ENCODE measurements at regions not wholly inside any gene's neighbourhood (a gene's known extent, or its start where the extent isn't known, plus 50 kb on each side); places are given as distances from the start of the nearest gene placed in this dataset.
"Not testable (repeated sequence)": the region's sequence is repeated elsewhere in the genome, so short reads cannot be mapped to it uniquely, and the experiment has no call there.

DNA sequence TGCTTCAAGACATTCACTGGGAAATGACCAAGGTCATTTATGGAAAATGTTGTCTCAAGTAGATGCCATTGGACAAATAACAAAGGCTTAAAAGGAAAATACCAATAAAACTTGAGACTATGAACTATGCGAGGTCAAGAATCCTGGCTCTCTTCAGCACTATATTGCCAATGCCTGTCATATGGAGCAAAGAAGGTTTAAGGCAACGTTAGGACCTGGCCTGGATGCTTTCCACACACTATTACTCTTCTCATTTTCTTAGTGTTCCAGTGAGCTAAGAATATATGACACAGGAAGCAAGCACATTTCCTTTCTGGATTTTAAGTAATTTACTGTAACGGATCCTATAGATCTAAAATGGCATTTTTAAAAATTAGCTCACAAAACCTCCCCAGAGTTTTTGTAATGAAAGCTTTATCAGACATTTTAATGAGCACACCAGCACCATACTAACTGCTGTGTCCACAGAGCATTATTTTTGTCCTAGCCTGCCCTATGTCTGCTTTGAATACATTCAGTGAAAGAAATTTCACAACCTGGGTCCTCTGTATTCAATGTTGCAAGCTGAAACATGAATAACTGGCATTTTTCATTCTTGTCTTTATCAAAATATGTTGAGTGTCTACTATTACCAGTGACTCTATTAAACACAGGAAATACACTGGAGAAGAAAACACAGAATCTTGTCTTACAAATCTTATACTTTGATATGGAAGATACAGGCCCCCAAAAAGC, 315.6 kb downstream of the CETN3 start:
- no peak overlapping the region for H3K4me3 ChIP-seq (replicated peaks; ENCODE audit: low read depth, low read length)
- DNase-seq (ENCODE audit: low read depth) = peak; percentile 68
- TF ChIP-seq, protein P1, sequence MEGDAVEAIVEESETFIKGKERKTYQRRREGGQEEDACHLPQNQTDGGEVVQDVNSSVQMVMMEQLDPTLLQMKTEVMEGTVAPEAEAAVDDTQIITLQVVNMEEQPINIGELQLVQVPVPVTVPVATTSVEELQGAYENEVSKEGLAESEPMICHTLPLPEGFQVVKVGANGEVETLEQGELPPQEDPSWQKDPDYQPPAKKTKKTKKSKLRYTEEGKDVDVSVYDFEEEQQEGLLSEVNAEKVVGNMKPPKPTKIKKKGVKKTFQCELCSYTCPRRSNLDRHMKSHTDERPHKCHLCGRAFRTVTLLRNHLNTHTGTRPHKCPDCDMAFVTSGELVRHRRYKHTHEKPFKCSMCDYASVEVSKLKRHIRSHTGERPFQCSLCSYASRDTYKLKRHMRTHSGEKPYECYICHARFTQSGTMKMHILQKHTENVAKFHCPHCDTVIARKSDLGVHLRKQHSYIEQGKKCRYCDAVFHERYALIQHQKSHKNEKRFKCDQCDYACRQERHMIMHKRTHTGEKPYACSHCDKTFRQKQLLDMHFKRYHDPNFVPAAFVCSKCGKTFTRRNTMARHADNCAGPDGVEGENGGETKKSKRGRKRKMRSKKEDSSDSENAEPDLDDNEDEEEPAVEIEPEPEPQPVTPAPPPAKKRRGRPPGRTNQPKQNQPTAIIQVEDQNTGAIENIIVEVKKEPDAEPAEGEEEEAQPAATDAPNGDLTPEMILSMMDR (IDR thresholded peaks at IDR 0.05; ENCODE audit: low read length, missing control alignments) = no peak

DNA sequence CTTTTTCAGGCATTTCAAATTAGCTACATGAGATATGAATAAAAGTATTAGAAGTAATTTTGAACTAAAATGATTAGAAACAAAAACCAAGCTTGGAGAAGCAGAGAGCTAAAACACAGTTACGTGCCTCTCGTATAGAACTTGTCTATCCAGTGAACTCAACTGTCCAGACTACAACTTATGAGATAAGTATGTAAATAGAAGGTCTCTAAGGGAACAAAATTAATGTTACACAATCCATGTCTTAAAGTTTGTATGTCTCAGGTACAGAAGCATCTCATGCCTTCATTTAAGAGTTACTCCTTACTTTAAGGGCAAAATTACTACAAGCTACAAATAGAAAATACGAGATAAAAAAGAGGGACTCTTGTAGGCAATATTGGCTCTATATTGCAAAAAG, 316.8 kb downstream of the CETN3 start:
- no peak overlapping the region for H3K4me3 ChIP-seq (replicated peaks; ENCODE audit: low read depth, low read length)
- TF ChIP-seq, protein P1 (IDR thresholded peaks at IDR 0.05; ENCODE audit: low read length, missing control alignments) = no peak
- DNase-seq (ENCODE audit: low read depth) = no peak

DNA sequence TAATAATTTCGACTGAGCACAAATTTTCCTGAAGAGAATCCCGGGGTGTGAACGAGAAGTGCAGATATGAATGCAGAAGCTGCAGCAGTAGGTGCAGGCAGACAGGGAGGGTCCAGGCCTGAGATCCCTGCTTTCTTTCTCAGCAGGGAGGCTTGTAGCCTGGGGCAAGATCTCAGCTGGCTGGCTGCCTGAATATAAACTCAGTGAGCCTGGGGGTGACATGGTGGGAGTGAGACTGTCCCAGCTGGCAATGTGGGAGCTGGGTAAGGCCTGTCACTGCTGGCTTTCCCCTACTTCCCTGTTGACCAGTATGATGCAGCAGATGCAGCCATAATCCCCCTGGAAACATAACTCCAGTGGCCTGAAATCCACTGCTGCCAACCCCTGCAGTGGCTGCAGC, 325.2 kb downstream of the CETN3 start:
- TF ChIP-seq, protein P1 (IDR thresholded peaks at IDR 0.05; ENCODE audit: low read length, missing control alignments) = no peak
- H3K4me3 ChIP-seq (replicated peaks; ENCODE audit: low read depth, low read length) = no peak overlapping the region
- no peak for DNase-seq (ENCODE audit: low read depth)

DNA sequence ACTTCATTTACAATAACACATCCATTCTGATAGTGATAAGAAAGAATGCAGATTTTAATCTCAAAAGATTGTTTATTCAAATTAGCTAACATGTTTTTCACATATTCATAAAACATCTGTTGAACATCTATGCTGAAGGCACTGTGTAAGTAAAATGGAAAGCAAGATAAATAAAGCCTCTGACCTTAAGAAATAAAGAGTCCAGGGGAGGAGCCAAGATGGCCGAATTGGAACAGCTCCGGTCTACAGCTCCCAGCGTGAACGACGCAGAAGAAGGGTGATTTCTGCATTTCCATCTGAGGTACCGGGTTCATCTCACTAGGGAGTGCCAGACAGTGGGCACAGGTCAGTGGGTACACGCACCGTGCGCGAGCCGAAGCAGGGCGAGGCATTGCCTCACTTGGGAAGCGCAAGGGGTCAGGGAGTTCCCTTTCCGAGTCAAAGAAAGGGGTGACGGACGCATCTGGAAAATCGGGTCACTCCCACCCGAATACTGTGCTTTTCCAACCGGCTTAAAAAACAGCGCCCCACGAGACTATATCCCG, 336.5 kb downstream of the CETN3 start:
- not testable (repeated sequence) for DNase-seq (ENCODE audit: low read depth); H3K4me3 ChIP-seq (replicated peaks; ENCODE audit: low read depth, low read length)

DNA sequence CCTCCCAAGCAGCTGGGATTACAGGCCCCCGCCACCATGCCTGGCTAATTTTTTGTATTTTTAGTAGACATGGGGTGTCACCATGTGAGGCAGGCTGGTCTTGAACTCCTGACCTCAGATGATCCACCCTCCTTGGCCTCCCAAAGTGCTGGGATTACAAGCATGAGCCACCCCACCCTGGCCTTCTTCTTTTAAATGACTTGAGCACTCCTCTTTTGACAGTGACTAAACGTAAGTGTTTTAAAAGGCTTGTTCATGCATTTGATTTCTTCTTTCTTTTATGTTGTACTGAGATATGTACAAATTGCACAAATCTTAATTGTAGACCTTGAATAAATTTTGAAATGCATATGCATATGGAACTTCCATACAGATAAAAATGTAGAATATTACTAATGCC, 337.9 kb downstream of the CETN3 start:
- no peak overlapping the region for H3K4me3 ChIP-seq (replicated peaks; ENCODE audit: low read depth, low read length)
- DNase-seq (ENCODE audit: low read depth) = no peak
- TF ChIP-seq, protein P1 (IDR thresholded peaks at IDR 0.05; ENCODE audit: low read length, missing control alignments) = no peak

DNA sequence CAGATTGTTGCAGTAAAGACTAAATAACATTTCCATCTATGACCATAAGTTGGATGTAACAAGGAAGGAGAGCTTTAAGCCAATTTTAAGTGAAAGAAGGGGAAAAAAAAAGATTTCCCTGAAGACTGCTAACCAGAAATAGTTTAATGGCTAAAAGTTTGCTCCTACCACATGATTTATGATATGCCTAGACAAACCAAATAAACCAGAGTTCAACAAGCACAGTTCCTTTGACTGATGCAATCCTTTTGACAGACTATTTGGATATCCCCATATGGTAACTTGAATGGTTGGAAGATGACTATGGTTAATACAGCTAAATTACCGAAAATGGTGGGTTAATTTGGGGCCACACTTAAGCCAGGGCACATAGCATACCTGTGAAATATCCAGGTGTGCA, 338.5 kb downstream of the CETN3 start:
- TF ChIP-seq, protein P1 (IDR thresholded peaks at IDR 0.05; ENCODE audit: low read length, missing control alignments) = no peak
- no peak overlapping the region for H3K4me3 ChIP-seq (replicated peaks; ENCODE audit: low read depth, low read length)
- no peak for DNase-seq (ENCODE audit: low read depth)

DNA sequence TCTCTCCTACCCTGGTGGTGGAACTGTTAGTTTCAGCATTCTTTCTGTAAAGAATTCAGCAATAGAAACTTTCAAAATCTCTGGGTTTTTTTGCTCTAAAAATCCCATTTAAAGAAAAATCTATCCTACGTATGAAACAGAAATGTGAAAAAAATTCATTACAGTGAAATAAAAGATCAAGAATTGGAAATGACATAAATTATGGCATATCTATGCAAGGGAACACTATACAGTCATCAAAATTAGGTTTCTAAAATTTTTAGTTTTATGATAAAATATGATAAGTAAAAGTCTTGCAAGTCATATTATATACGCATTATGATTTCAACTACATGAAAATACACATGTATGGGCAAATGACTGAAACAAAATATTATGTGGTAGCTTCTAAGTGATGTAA, 342.6 kb downstream of the CETN3 start:
- TF ChIP-seq, protein P1 (IDR thresholded peaks at IDR 0.05; ENCODE audit: low read length, missing control alignments) = no peak
- DNase-seq (ENCODE audit: low read depth) = no peak

More for the DNA sequence above, 342.6 kb downstream of the CETN3 start:
- H3K4me3 ChIP-seq (replicated peaks; ENCODE audit: low read depth, low read length) = no peak overlapping the region

Data from fibroblast of pulmonary artery (primary cell).